ENCODE measurements at regions not wholly inside any gene's neighbourhood (a gene's known extent, or its start where the extent isn't known, plus 50 kb on each side); places are given as distances from the start of the nearest gene placed in this dataset.
"Not testable (repeated sequence)": the region's sequence is repeated elsewhere in the genome, so short reads cannot be mapped to it uniquely, and the experiment has no call there.

- not testable (repeated sequence) for DNase-seq (ENCODE audit: low read depth)
Observed at GRCh38 chr9:62874745-62875599, 1685.1 kb downstream of the SPATA31A7 start.

GRCh38 chr9:62877552-62877951 is 1687.7 kb downstream of the SPATA31A7 start:
- not testable (repeated sequence) for DNase-seq (ENCODE audit: low read depth)

GRCh38 chr9:62877987-62878386 is 1688.2 kb downstream of the SPATA31A7 start:
- DNase-seq (ENCODE audit: low read depth): not testable (repeated sequence)

GRCh38 chr9:62880453-62880852 is 1690.6 kb downstream of the SPATA31A7 start:
- not testable (repeated sequence) for DNase-seq (ENCODE audit: low read depth)

GRCh38 chr9:62880971-62881370 is 1691.1 kb downstream of the SPATA31A7 start:
- DNase-seq (ENCODE audit: low read depth): not testable (repeated sequence)

GRCh38 chr9:62881811-62882210 is 1692.0 kb downstream of the SPATA31A7 start:
- DNase-seq (ENCODE audit: low read depth): not testable (repeated sequence)

GRCh38 chr9:62882717-62883116 is 1692.9 kb downstream of the SPATA31A7 start:
- DNase-seq (ENCODE audit: low read depth): not testable (repeated sequence)

GRCh38 chr9:62896692-62897091 is 1706.9 kb downstream of the SPATA31A7 start:
- not testable (repeated sequence) for DNase-seq (ENCODE audit: low read depth)

GRCh38 chr9:62897411-62898225 is 1707.8 kb downstream of the SPATA31A7 start:
- DNase-seq (ENCODE audit: low read depth): peak; percentile 0

GRCh38 chr9:62899666-62900065 is 1709.8 kb downstream of the SPATA31A7 start:
- not testable (repeated sequence) for DNase-seq (ENCODE audit: low read depth)

GRCh38 chr9:62904061-62904460 is 1714.2 kb downstream of the SPATA31A7 start:
- not testable (repeated sequence) for DNase-seq (ENCODE audit: low read depth)

GRCh38 chr9:62905722-62906121 is 1715.9 kb downstream of the SPATA31A7 start:
- DNase-seq (ENCODE audit: low read depth): not testable (repeated sequence)

- not testable (repeated sequence) for DNase-seq (ENCODE audit: low read depth)
Observed at GRCh38 chr9:62907866-62908265, 1718.0 kb downstream of the SPATA31A7 start.

GRCh38 chr9:62908271-62908670 is 1718.4 kb downstream of the SPATA31A7 start:
- DNase-seq (ENCODE audit: low read depth): not testable (repeated sequence)

- DNase-seq (ENCODE audit: low read depth): not testable (repeated sequence)
Observed at GRCh38 chr9:62909447-62909846, 1719.6 kb downstream of the SPATA31A7 start.

- not testable (repeated sequence) for DNase-seq (ENCODE audit: low read depth)
Observed at GRCh38 chr9:62912278-62912677, 1722.4 kb downstream of the SPATA31A7 start.

GRCh38 chr9:62915168-62915567 is 1725.3 kb downstream of the SPATA31A7 start:
- not testable (repeated sequence) for DNase-seq (ENCODE audit: low read depth)

GRCh38 chr9:62915661-62916060 is 1725.8 kb downstream of the SPATA31A7 start:
- DNase-seq (ENCODE audit: low read depth): not testable (repeated sequence)

GRCh38 chr9:62918648-62919385 is 1729.0 kb downstream of the SPATA31A7 start:
- not testable (repeated sequence) for DNase-seq (ENCODE audit: low read depth)

GRCh38 chr9:62931484-62931883 is 1741.6 kb downstream of the SPATA31A7 start:
- DNase-seq (ENCODE audit: low read depth): not testable (repeated sequence)

- DNase-seq (ENCODE audit: low read depth): not testable (repeated sequence)
Observed at GRCh38 chr9:62952840-62953239, 1763.0 kb downstream of the SPATA31A7 start.
